Activated B cell treated with CpG ODN at 0.5 μM for 24 hours (primary cell): ENCODE measurements at regions not wholly inside any gene's neighbourhood (a gene's known extent, or its start where the extent isn't known, plus 50 kb on each side); places are given as distances from the start of the nearest gene placed in this dataset.

Experiments
- ATAC-seq: fragments of 200-7000 bp; cut with Tn5 transposase; one replicate; pipeline ENCODE4 v1.10.0; 2021; ENCODE audit warnings: low read depth, mild to moderate bottlenecking, moderate library complexity
- CTCF ChIA-PET: fragments of 350-600 bp; sonication (Branson Sonifier 250); formaldehyde crosslinking; loops from one replicate; lab custom pipeline; 2021; ENCODE audit warnings: antibody characterized with exemption; lab: Charles Lee
- POLR2A ChIA-PET: fragments of 350-600 bp; sonication (Branson Sonifier 250); formaldehyde crosslinking; loops from one replicate; lab custom pipeline; 2021; ENCODE audit warnings: antibody characterized with exemption; lab: Charles Lee
- DNase-seq: peaks from one replicate; pipeline ENCODE4 v3.0.0; 2022
- H3K27ac Mint-ChIP-seq: one replicate; pipeline ENCODE4 v1.8.0; 2020; ENCODE audit warnings: mixed read lengths
- H3K27me3 Mint-ChIP-seq: one replicate; pipeline ENCODE4 v1.8.0; 2021; ENCODE audit warnings: mixed read lengths
- H3K36me3 Mint-ChIP-seq: one replicate; pipeline ENCODE4 v1.8.0; 2021; ENCODE audit warnings: low read depth, mixed read lengths
- H3K4me1 Mint-ChIP-seq: one replicate; pipeline ENCODE4 v1.8.0; 2021; ENCODE audit warnings: mixed read lengths
- H3K4me3 Mint-ChIP-seq: one replicate; pipeline ENCODE4 v1.8.0; 2020; ENCODE audit warnings: mild to moderate bottlenecking, mixed read lengths
- H3K9me3 Mint-ChIP-seq: one replicate; pipeline ENCODE4 v1.8.0; 2020; ENCODE audit warnings: mixed read lengths
- CTCF ChIP-seq: fragments of 200-600 bp; IDR thresholded peaks from one replicate; pipeline ENCODE4 v1.8.0; 2022; ENCODE audit warnings: antibody characterized with exemption, mild to moderate bottlenecking
- intact Hi-C: fragments of 100-400 bp; cut with micrococcal nuclease; formaldehyde crosslinking; loops from one replicate; pipeline ENCODE4 v1.15.1; 2024

GRCh38 chr2:137837830-137838229 is 126.4 kb upstream of the HNMT start:
- peaks cover 2% of the 10 kb centered on the region for H3K27me3 Mint-ChIP-seq
- ATAC-seq (no peak), DNase-seq (no peak)
- ChIA-PET CTCF (interaction anchor here (0.6 to 2.0 kb wide), 7 partner anchors 8 to 1453 kb away, joined by 3 to 9 read pairs (median 4); no protein-coding TSS in a partner anchor), POLR2A (no interaction called here)
- H3K36me3 Mint-ChIP-seq = no peaks in the 10 kb centered on the region
- no peaks in the 10 kb centered on the region for H3K4me1 Mint-ChIP-seq
- TF ChIP-seq CTCF = no peak
- H3K27ac Mint-ChIP-seq = no peak overlapping the region
- H3K9me3 Mint-ChIP-seq = no peaks in the 10 kb centered on the region
- intact Hi-C loops = loop anchor here (2.0 kb wide), 1 partner anchor 905 kb away; no protein-coding TSS in a partner anchor
- no peak overlapping the region for H3K4me3 Mint-ChIP-seq

- Mint-ChIP-seq H3K27me3 (peaks cover 2% of the 10 kb centered on the region), H3K4me3 (no peak overlapping the region), H3K27ac (no peak overlapping the region), H3K9me3 (no peaks in the 10 kb centered on the region), H3K4me1 (no peaks in the 10 kb centered on the region), H3K36me3 (no peaks in the 10 kb centered on the region)
- ChIA-PET CTCF (interaction anchor here (0.6 to 2.0 kb wide), 8 partner anchors 8 to 1454 kb away, joined by 3 to 9 read pairs (median 4); no protein-coding TSS in a partner anchor), POLR2A (interaction anchor here (0.6 kb wide), 1 partner anchor 1391 kb away, joined by 7 read pairs; no protein-coding TSS in a partner anchor)
- no peak for DNase-seq
- intact Hi-C loops = loop anchor here (2.0 kb wide), 1 partner anchor 906 kb away; no protein-coding TSS in a partner anchor
- TF ChIP-seq CTCF = no peak
- ATAC-seq = no peak
Observed at GRCh38 chr2:137838255-137839092, 125.8 kb upstream of the HNMT start.

GRCh38 chr2:137842430-137842829 is 121.8 kb upstream of the HNMT start:
- ATAC-seq (no peak), DNase-seq (no peak)
- Mint-ChIP-seq H3K4me1 (no peaks in the 10 kb centered on the region), H3K27me3 (peaks cover 7% of the 10 kb centered on the region), H3K4me3 (no peak overlapping the region), H3K36me3 (no peaks in the 10 kb centered on the region), H3K9me3 (no peaks in the 10 kb centered on the region), H3K27ac (no peak overlapping the region)
- CTCF ChIA-PET = no interaction called here
- POLR2A ChIA-PET = no interaction called here
- no peak for TF ChIP-seq CTCF
- intact Hi-C loops = no loop called here

GRCh38 chr2:137842952-137843351 is 121.3 kb upstream of the HNMT start:
- H3K27ac Mint-ChIP-seq = no peak overlapping the region
- H3K27me3 Mint-ChIP-seq = peaks cover 7% of the 10 kb centered on the region
- intact Hi-C loops = no loop called here
- no peak overlapping the region for H3K4me3 Mint-ChIP-seq
- H3K9me3 Mint-ChIP-seq = no peaks in the 10 kb centered on the region
- no peaks in the 10 kb centered on the region for H3K4me1 Mint-ChIP-seq
- DNase-seq (no peak), ATAC-seq (no peak)
- TF ChIP-seq CTCF = no peak
- no peaks in the 10 kb centered on the region for H3K36me3 Mint-ChIP-seq
- POLR2A ChIA-PET = no interaction called here
- CTCF ChIA-PET = no interaction called here

GRCh38 chr2:137845422-137845821 is 118.9 kb upstream of the HNMT start:
- H3K4me1 Mint-ChIP-seq = no peaks in the 10 kb centered on the region
- no peaks in the 10 kb centered on the region for H3K9me3 Mint-ChIP-seq
- DNase-seq (no peak), ATAC-seq (no peak)
- no peak overlapping the region for H3K4me3 Mint-ChIP-seq
- no peak for TF ChIP-seq CTCF
- ChIA-PET CTCF (no interaction called here), POLR2A (no interaction called here)
- H3K27ac Mint-ChIP-seq = no peak overlapping the region
- peaks cover 10% of the 10 kb centered on the region for H3K27me3 Mint-ChIP-seq
- intact Hi-C loops = no loop called here
- no peaks in the 10 kb centered on the region for H3K36me3 Mint-ChIP-seq
